MM.1S (cell line): ENCODE measurements at regions not wholly inside any gene's neighbourhood (a gene's known extent, or its start where the extent isn't known, plus 50 kb on each side); places are given as distances from the start of the nearest gene placed in this dataset.

Experiments
- DNase-seq: peaks from one replicate; pipeline ENCODE4 v3.0.0-alpha.2; 2015
- H2AFZ ChIP-seq: fragments of 300-600 bp; sonication (generic); 2 replicates; pipeline ENCODE4 v1.6.0; 2016; ENCODE audit warnings: antibody characterized with exemption, low read length
- H3F3A ChIP-seq: fragments of 300-600 bp; sonication (generic); 2 replicates; pipeline ENCODE4 v1.6.1; 2016; ENCODE audit warnings: mild to moderate bottlenecking, antibody characterized with exemption, low read length, moderate library complexity, mixed read lengths; ENCODE audit not compliant: insufficient read depth
- H3K27ac ChIP-seq: fragments of 300-600 bp; sonication (generic); 2 replicates; pipeline ENCODE4 v1.5.1; 2016; ENCODE audit warnings: mild to moderate bottlenecking, low read length
- H3K27me3 ChIP-seq: fragments of 300-600 bp; sonication (generic); replicated peaks from 2 replicates; pipeline ENCODE4 v1.6.0; 2016; ENCODE audit warnings: low read length; ENCODE audit not compliant: insufficient read depth
- H3K36me3 ChIP-seq: fragments of 300-600 bp; sonication (generic); replicated peaks from 2 replicates; pipeline ENCODE4 v1.6.1; 2016; ENCODE audit warnings: mild to moderate bottlenecking, low read length, mixed read lengths; ENCODE audit not compliant: insufficient read depth
- H3K4me1 ChIP-seq: fragments of 300-600 bp; sonication (generic); 2 replicates; pipeline ENCODE4 v1.6.1; 2016; ENCODE audit warnings: low read length, mixed read lengths
- H3K4me2 ChIP-seq: fragments of 300-600 bp; sonication (generic); 2 replicates; pipeline ENCODE4 v1.6.0; 2016; ENCODE audit warnings: low read depth, low read length
- H3K4me3 ChIP-seq: fragments of 300-600 bp; sonication (generic); 2 replicates; pipeline ENCODE4 v1.5.1; 2016; ENCODE audit warnings: low read length, mixed read lengths
- H3K79me2 ChIP-seq: fragments of 300-600 bp; sonication (generic); 2 replicates; pipeline ENCODE4 v1.6.1; 2016; ENCODE audit warnings: mixed run types, low read length, mixed read lengths
- H3K9ac ChIP-seq: fragments of 300-600 bp; sonication (generic); 2 replicates; pipeline ENCODE4 v1.6.1; 2016; ENCODE audit warnings: low read length, mixed read lengths
- H3K9me2 ChIP-seq: fragments of 300-600 bp; sonication (generic); replicated peaks from 2 replicates; pipeline ENCODE4 v1.6.1; 2016; ENCODE audit warnings: mild to moderate bottlenecking, low read length, mixed read lengths; ENCODE audit not compliant: insufficient read depth
- H3K9me3 ChIP-seq: fragments of 300-600 bp; sonication (generic); replicated peaks from 2 replicates; pipeline ENCODE4 v1.6.1; 2016; ENCODE audit warnings: mild to moderate bottlenecking, low read length, mixed read lengths; ENCODE audit not compliant: insufficient read depth
- H4K20me1 ChIP-seq: fragments of 300-600 bp; sonication (generic); 2 replicates; pipeline ENCODE4 v1.6.1; 2016; ENCODE audit warnings: mild to moderate bottlenecking, low read length, moderate library complexity, mixed read lengths; ENCODE audit not compliant: insufficient read depth
- EZH2 ChIP-seq: fragments of 300-600 bp; sonication (generic); optimal IDR thresholded peaks from 2 replicates; pipeline ENCODE3; 2017; ENCODE audit warnings: low read depth, mild to moderate bottlenecking, antibody characterized with exemption, low read length, mixed read lengths
- EZH2phosphoT487 ChIP-seq: fragments of 300-600 bp; sonication (generic); IDR thresholded peaks from 2 replicates; pipeline ENCODE4 v1.6.1; 2018; ENCODE audit warnings: antibody characterized with exemption, low read length
- TF ChIP-seq, protein P1 (sequence below): fragments of 300-600 bp; sonication (generic); IDR thresholded peaks from 2 replicates; pipeline ENCODE4 v1.5.1; 2016; ENCODE audit warnings: antibody characterized with exemption, low read length, mixed read lengths

DNA sequence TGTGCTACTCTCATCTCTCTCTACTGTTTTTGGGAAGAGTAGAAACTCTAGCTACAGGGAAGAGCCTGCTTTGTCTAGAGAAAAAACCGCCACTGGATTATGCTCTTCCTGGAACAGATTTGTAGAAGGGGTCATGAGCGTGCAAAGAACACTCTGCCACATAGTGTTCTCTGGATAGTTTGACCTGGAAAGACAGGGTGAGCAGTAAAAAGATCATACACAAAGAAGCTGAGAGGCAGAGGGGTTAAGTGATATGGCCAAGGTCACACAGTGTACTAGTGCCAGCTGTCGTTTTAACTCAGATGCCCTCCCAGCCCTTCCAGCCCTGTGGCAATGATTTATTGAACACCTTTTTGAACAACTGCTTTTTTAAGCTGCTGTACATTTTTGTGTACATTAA is 182.2 kb downstream of the NNT start:
- Histone ChIP-seq H3K27me3 (no peaks in the 10 kb centered on the region), H3K27ac (no peak overlapping the region), H3K36me3 (no peaks in the 10 kb centered on the region), H3K9ac (no peak overlapping the region), H4K20me1 (no peaks in the 10 kb centered on the region), H3K9me2 (no peaks in the 10 kb centered on the region), H3K4me1 (no peaks in the 10 kb centered on the region), H3F3A (no peaks in the 10 kb centered on the region), H3K4me3 (no peak overlapping the region), H3K9me3 (no peaks in the 10 kb centered on the region), H3K79me2 (no peaks in the 10 kb centered on the region), H2AFZ (no peak overlapping the region), H3K4me2 (no peak overlapping the region)
- TF ChIP-seq, protein P1, sequence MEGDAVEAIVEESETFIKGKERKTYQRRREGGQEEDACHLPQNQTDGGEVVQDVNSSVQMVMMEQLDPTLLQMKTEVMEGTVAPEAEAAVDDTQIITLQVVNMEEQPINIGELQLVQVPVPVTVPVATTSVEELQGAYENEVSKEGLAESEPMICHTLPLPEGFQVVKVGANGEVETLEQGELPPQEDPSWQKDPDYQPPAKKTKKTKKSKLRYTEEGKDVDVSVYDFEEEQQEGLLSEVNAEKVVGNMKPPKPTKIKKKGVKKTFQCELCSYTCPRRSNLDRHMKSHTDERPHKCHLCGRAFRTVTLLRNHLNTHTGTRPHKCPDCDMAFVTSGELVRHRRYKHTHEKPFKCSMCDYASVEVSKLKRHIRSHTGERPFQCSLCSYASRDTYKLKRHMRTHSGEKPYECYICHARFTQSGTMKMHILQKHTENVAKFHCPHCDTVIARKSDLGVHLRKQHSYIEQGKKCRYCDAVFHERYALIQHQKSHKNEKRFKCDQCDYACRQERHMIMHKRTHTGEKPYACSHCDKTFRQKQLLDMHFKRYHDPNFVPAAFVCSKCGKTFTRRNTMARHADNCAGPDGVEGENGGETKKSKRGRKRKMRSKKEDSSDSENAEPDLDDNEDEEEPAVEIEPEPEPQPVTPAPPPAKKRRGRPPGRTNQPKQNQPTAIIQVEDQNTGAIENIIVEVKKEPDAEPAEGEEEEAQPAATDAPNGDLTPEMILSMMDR, result no peak
- TF ChIP-seq EZH2phosphoT487, result no peak
- no peak for TF ChIP-seq EZH2
- DNase-seq, result no peak

DNA sequence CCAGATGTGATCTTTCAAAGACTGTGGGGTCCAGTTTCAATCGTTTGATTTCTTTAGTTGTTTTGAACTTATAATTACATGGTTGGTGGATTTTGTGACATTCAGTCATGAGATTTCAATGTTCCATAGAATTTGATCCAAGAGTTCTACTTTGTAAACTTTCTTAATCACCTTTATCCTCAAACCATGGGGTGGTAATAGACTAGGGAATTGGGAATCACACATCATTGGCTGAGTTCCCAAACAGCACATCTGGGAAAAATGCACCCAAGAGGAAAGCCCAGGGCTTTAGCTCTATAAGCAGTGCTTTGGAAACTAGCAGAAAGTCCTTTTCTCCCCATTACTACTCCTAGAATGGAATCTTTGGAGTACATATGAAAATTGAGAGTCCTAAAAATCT is 177.6 kb downstream of the NNT start:
- H2AFZ ChIP-seq, result no peak overlapping the region
- no peaks in the 10 kb centered on the region for H3K4me1 ChIP-seq
- H3K9me3 ChIP-seq, result no peaks in the 10 kb centered on the region
- no peak overlapping the region for H3K9ac ChIP-seq
- no peaks in the 10 kb centered on the region for H3K9me2 ChIP-seq
- no peaks in the 10 kb centered on the region for H4K20me1 ChIP-seq
- TF ChIP-seq EZH2 (no peak), EZH2phosphoT487 (no peak)
- TF ChIP-seq, protein P1, result no peak
- H3K79me2 ChIP-seq, result no peaks in the 10 kb centered on the region
- no peak for DNase-seq
- no peaks in the 10 kb centered on the region for H3K27me3 ChIP-seq
- no peaks in the 10 kb centered on the region for H3K36me3 ChIP-seq
- no peak overlapping the region for H3K4me3 ChIP-seq
- no peaks in the 10 kb centered on the region for H3F3A ChIP-seq
- no peak overlapping the region for H3K27ac ChIP-seq
- H3K4me2 ChIP-seq, result no peak overlapping the region

DNA sequence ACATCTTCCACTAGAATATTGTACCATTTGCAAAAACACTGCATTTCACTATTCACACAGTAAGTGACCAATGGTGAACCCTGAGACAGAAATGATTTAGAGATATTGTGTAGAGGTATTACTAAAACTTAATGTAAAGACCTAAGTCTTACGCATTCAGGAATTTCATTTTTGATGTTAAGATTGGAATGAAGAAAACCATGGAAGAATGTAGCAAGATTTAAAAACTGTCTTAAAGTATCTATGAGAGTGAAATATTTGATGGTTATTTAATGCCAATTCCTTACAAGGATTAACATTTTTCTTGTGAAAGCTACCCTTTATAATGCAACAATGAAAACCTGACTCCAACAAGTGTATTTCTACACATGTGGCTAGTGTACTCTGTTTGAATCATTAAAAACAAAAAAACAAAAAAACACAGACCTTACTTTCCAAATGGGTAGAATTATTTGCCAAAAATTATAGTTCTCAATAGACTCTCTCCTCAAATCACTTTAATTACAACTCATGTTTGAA is 172.0 kb downstream of the NNT start:
- Histone ChIP-seq H3K4me2 (no peak overlapping the region), H3K9me2 (no peaks in the 10 kb centered on the region), H3K27ac (no peak overlapping the region), H2AFZ (no peak overlapping the region), H3K9ac (no peak overlapping the region), H3K27me3 (no peaks in the 10 kb centered on the region), H3K4me3 (no peak overlapping the region), H3K9me3 (no peaks in the 10 kb centered on the region), H3K36me3 (no peaks in the 10 kb centered on the region), H3K79me2 (no peaks in the 10 kb centered on the region), H4K20me1 (no peaks in the 10 kb centered on the region), H3K4me1 (no peaks in the 10 kb centered on the region), H3F3A (no peaks in the 10 kb centered on the region)
- DNase-seq, result no peak
- TF ChIP-seq EZH2, result no peak
- TF ChIP-seq, protein P1, result no peak
- no peak for TF ChIP-seq EZH2phosphoT487
